ENCODE measurements at regions not wholly inside any gene's neighbourhood (a gene's known extent, or its start where the extent isn't known, plus 50 kb on each side); places are given as distances from the start of the nearest gene placed in this dataset.

GRCh38 chr16:86670750-86671234 is 92.4 kb downstream of the FOXL1 start:
- H2AFZ ChIP-seq (ENCODE audit: control insufficient read depth, low read depth, low read length) = no peak overlapping the region
- H3K9ac ChIP-seq (ENCODE audit: control insufficient read depth, insufficient read depth, low read length) = no peak overlapping the region
- DNase-seq (ENCODE audit: low read depth, low spot score) (no peak), ATAC-seq (no peak), FAIRE-seq (no peak)
- H3K4me1 ChIP-seq (ENCODE audit: control insufficient read depth, insufficient read depth, low read length) = no peaks in the 10 kb centered on the region
- H3K4me3 ChIP-seq = no peak overlapping the region
- H4K20me1 ChIP-seq (ENCODE audit: control insufficient read depth, insufficient read depth) = no peaks in the 10 kb centered on the region
- ChIA-PET POLR2A (no interaction called here), SMC1A (ENCODE audit: uncharacterized antibody, unreplicated experiment) (no interaction called here), CTCF (no interaction called here), RAD21 (ENCODE audit: unreplicated experiment) (interaction anchor here (0.6 kb wide), 1 partner anchor 89 kb away, joined by 4 read pairs; no protein-coding TSS in a partner anchor)
- no TSS peak for BruUV-seq (replicated peaks)
- in situ Hi-C loops (cut with MboI) (no loop called here), intact Hi-C loops (cut with micrococcal nuclease; ENCODE audit: unreplicated experiment) (no loop called here)
- WGBS (ENCODE audit: insufficient coverage, insufficient replicate concordance, low lambda C conversion rate, missing lambda C conversion rate) = 79% methylated on average over 9 of the region's 11 CpGs
- H3K4me2 ChIP-seq (ENCODE audit: control insufficient read depth, insufficient read depth) = no peak overlapping the region
- H3K79me2 ChIP-seq (ENCODE audit: control insufficient read depth, insufficient read depth, low read length) = no peaks in the 10 kb centered on the region
- no peaks in the 10 kb centered on the region for H3K27me3 ChIP-seq (replicated peaks in 1 of 2; ENCODE audit: control insufficient read depth in 2 of 2, insufficient read depth in 2 of 2, low read length in 1 of 2)
- no peaks in the 10 kb centered on the region for H3K36me3 ChIP-seq (ENCODE audit: control insufficient read depth in 2 of 2, insufficient read depth in 2 of 2, low read length in 1 of 2)
- no peak overlapping the region for H3K27ac ChIP-seq (ENCODE audit: control insufficient read depth, insufficient read depth)
- H3K9me3 ChIP-seq (replicated peaks; ENCODE audit: control insufficient read depth, insufficient read depth, low read length) = no peaks in the 10 kb centered on the region; the same call in 2 of the 3 replicates
- TF ChIP-seq FOS (IDR thresholded peaks at IDR 0.05; ENCODE audit: borderline replicate concordance, extremely low read depth, insufficient read length) (no peak), MTA2 (IDR thresholded peaks at IDR 0.05; ENCODE audit: low read depth) (no peak), ATF7 (IDR thresholded peaks at IDR 0.05; ENCODE audit: low read depth) (no peak), NKRF (conservative IDR thresholded peaks at IDR 0.05) (no peak), SIX5 (IDR thresholded peaks at IDR 0.05; ENCODE audit: low read depth, low read length, severe bottlenecking) (no peak)
